ENCODE measurements at regions not wholly inside any gene's neighbourhood (a gene's known extent, or its start where the extent isn't known, plus 50 kb on each side); places are given as distances from the start of the nearest gene placed in this dataset.
A peak's percentile ranks its signal among the peaks of the same experiment; 100 is the strongest.

- no peak overlapping the region for H3K4me3 ChIP-seq (ENCODE audit: low read depth, low read length)
- no peak for TF ChIP-seq CTCF (IDR thresholded peaks at IDR 0.05; ENCODE audit: insufficient read depth, low read depth, low read length, missing control alignments)
- no peak for DNase-seq (ENCODE audit: low read depth)
Measured at GRCh38 chr16:26642047-26642664, 424.6 kb upstream of the C16orf82 start.

DNA sequence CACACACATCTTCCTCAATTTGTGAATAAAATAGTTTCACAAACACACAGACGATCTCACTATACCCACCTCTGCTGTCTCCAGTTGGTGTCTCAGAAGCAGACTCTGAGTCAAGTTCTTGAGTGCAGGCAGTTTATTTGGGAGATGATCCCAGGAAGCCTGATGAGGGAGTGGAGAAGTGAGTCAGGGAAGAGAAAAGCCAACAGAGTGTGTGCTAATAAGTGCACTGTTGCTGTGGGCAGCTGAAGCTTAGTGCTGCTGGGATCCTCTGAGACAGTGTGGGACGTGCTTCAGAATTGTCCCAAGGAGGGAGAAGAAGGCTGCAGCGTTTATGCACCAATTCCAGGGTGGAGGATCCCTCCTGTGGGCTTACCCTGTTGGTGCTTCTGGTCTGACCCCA, 423.2 kb upstream of the C16orf82 start:
- no peak for TF ChIP-seq CTCF (IDR thresholded peaks at IDR 0.05; ENCODE audit: insufficient read depth, low read depth, low read length, missing control alignments)
- DNase-seq (ENCODE audit: low read depth) = no peak
- no peak overlapping the region for H3K4me3 ChIP-seq (ENCODE audit: low read depth, low read length)

DNA sequence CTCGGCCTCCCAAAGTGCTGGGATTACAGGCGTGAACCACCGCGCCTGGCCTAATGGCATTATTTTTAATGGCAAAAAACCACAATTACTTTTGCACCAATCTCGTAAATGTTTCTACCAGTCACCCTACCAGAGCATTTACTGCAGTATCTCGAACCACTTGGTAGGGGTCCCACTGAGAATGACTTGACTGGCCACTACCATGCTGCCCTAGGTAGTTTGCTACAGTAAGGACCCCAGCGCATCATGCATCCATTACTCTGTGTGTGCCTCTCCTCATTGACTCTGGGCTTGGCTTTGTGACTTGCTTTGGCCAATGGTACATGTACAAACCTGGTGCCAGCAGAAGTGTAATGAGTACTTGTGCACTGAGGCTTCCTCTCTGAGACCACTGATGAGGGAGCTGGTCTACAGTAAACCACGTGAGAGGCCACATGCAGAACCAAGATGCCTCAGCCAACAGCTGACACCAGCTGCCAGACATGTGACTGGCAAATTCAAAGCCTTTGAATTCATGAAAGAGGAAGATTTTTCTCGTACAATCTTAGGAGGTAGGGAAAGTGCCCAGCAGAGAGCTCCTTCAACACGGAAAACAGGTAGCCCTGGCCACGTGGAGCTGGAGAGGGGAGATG, 421.7 kb upstream of the C16orf82 start:
- no peak for TF ChIP-seq CTCF (IDR thresholded peaks at IDR 0.05; ENCODE audit: insufficient read depth, low read depth, low read length, missing control alignments)
- H3K4me3 ChIP-seq (ENCODE audit: low read depth, low read length) = no peak overlapping the region

DNA sequence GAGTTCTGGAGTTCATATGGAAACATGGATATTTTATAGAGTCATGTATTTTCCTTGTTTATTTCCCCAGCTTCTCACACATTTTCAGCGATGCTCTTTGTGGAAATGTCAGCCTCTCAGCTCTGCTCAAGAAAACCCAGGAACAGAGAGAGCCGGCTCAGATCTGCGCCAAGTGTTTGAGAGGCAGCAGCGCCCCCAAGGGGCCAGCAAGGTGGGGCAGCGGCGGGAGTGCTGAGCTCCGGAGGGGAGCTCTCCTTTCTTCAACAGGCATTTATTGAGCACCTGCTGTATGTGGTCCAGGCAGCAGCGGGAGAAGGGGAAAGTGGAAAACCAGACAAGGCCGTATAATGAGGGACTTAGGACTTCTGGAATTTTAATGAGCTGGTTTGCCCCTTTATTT, 421.1 kb upstream of the C16orf82 start:
- peak; percentile 22 for DNase-seq (ENCODE audit: low read depth)
- TF ChIP-seq CTCF (IDR thresholded peaks at IDR 0.05; ENCODE audit: insufficient read depth, low read depth, low read length, missing control alignments) = peak; percentile 49
- H3K4me3 ChIP-seq (ENCODE audit: low read depth, low read length) = no peak overlapping the region

More for the DNA sequence above, 421.7 kb upstream of the C16orf82 start:
- DNase-seq (ENCODE audit: low read depth) = no peak

- H3K4me3 ChIP-seq (ENCODE audit: low read depth, low read length) = no peak overlapping the region
- TF ChIP-seq CTCF (IDR thresholded peaks at IDR 0.05; ENCODE audit: insufficient read depth, low read depth, low read length, missing control alignments) = no peak
- no peak for DNase-seq (ENCODE audit: low read depth)
Measured at GRCh38 chr16:26647870-26648269, 418.9 kb upstream of the C16orf82 start.

DNA sequence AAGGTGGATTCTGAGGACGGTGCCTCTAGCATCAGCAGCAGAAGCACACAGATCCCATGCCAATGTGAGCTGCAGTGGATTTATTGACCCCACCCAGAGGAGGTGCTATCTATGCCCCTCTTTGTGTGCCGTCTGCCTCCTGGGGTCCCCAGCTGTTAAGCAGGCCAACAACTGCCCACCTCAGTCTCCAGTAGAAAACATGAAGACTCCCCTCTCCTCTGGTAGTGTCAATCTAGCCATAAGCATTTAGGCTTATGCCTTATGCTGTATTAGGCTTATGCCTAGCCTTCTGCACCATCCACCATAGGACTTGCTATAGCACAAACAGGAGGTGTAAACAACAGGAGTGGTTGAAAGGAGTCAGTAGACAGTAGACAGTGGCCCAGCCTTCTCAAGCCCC, 417.9 kb upstream of the C16orf82 start:
- DNase-seq (ENCODE audit: low read depth) = no peak
- H3K4me3 ChIP-seq (ENCODE audit: low read depth, low read length) = no peak overlapping the region
- no peak for TF ChIP-seq CTCF (IDR thresholded peaks at IDR 0.05; ENCODE audit: insufficient read depth, low read depth, low read length, missing control alignments)
